ENCODE measurements at regions not wholly inside any gene's neighbourhood (a gene's known extent, or its start where the extent isn't known, plus 50 kb on each side); places are given as distances from the start of the nearest gene placed in this dataset.
A peak's percentile ranks its signal among the peaks of the same experiment; 100 is the strongest.

DNA sequence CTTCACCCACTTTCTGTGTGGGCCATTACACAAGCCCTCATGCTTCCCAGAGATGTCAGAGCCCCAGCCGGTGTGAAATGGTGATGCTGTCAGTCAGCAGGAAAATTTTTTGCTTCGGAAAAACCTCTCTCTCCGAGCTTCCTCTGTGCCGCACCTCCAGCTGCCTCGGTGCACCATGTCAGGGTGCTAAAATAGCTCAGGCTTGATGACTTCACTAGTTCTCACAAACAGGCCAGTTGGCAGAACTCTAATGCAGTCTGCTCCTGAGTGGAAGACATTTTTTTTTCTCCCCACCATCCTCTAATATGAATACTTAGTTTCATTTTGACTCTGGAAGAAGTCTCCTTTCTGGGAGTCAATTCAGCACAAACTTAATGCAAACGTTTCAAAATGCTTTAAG, 71.3 kb downstream of the KLF12 start:
- peaks cover 64% of the 10 kb centered on the region; the same call in 1 of the 2 replicates for H3K79me2 ChIP-seq (ENCODE audit: insufficient read depth, low read depth, low read length)
- TF ChIP-seq EZH2phosphoT487 (IDR thresholded peaks at IDR 0.05; ENCODE audit: borderline replicate concordance, low read depth, low read length): no peak
- TF ChIP-seq, protein P1, sequence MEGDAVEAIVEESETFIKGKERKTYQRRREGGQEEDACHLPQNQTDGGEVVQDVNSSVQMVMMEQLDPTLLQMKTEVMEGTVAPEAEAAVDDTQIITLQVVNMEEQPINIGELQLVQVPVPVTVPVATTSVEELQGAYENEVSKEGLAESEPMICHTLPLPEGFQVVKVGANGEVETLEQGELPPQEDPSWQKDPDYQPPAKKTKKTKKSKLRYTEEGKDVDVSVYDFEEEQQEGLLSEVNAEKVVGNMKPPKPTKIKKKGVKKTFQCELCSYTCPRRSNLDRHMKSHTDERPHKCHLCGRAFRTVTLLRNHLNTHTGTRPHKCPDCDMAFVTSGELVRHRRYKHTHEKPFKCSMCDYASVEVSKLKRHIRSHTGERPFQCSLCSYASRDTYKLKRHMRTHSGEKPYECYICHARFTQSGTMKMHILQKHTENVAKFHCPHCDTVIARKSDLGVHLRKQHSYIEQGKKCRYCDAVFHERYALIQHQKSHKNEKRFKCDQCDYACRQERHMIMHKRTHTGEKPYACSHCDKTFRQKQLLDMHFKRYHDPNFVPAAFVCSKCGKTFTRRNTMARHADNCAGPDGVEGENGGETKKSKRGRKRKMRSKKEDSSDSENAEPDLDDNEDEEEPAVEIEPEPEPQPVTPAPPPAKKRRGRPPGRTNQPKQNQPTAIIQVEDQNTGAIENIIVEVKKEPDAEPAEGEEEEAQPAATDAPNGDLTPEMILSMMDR (conservative IDR thresholded peaks at IDR 0.05; ENCODE audit: low read length): no peak
- DNase-seq (ENCODE audit: low spot score): peak; percentile 80
- peaks cover 16% of the 10 kb centered on the region; the same call in 1 of the 2 replicates for H3K9me3 ChIP-seq (ENCODE audit: low read length)
- H3K4me1 ChIP-seq (ENCODE audit: insufficient read depth, low read length, poor library complexity, severe bottlenecking): peaks cover 54% of the 10 kb centered on the region
- ChIA-PET CTCF (ENCODE audit: unreplicated experiment) (interaction anchor here (0.5 kb wide), 1 partner anchor 97 kb away, joined by 3 read pairs; no protein-coding TSS in a partner anchor), POLR2A (interaction anchor here (0.7 to 3.5 kb wide), 21 partner anchors 9 to 103 kb away, joined by 3 to 38 read pairs (median 4); partner anchors contain the start of gene KLF12)
- H2AFZ ChIP-seq (ENCODE audit: low read length): peak overlapping the region; percentile 40; the same call in 1 of the 2 replicates
- no peaks in the 10 kb centered on the region for H3K9me2 ChIP-seq (ENCODE audit: insufficient read depth, low read length)
- H4K20me1 ChIP-seq (ENCODE audit: insufficient read depth, low read length): no peaks in the 10 kb centered on the region
- H3K36me3 ChIP-seq (ENCODE audit: insufficient read depth, low read length): peaks cover 25% of the 10 kb centered on the region
- peak overlapping the region; percentile 88 for H3K4me2 ChIP-seq (ENCODE audit: low read length)
- intact Hi-C loops (cut with micrococcal nuclease; ENCODE audit: unreplicated experiment): loop anchor here (2.0 to 5.0 kb wide), 5 partner anchors 36 to 224 kb away; partner anchors contain the start of gene KLF12
- H3K27ac ChIP-seq (ENCODE audit: low read depth, low read length, poor library complexity, severe bottlenecking): peak overlapping the region; percentile 84
- BruUV-seq (replicated peaks): no TSS peak
- peak overlapping the region; percentile 60 for H3K4me3 ChIP-seq (ENCODE audit: low read depth, low read length, poor library complexity, severe bottlenecking)

DNA sequence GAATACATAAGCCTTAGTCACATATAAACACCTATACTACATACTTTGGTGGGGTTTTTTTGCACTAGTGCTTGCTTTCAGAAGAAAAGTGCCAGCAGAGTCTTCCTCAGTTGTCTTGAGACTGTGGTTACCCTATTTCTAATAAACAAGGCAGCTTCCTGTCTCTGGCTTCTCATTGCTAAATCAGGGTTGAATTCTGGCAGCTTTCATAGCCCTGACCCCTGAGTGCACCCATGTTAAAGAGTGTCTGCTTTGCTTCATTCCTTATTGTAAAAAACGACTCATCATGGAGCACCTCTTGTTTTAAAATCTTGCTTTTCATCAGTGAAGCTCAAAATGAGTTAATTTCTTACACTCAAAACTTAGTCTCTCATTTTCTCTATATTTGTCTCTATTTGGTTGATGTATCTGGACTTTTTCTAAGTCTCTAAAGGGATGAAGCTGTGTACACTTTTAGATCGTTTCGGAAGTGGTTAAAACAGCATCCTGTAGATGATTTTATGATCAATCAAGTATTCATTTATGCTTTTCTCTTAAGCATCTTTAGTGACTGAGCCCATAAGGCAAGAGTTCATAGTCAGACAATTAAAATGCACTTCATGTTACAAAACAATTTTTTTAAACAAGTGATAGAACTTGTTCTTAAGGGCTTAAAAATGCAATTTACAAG, 72.1 kb downstream of the KLF12 start:
- no TSS peak for BruUV-seq (replicated peaks)
- Histone ChIP-seq H3K9me2 (ENCODE audit: insufficient read depth, low read length) (no peaks in the 10 kb centered on the region), H3K9me3 (ENCODE audit: low read length) (peaks cover 16% of the 10 kb centered on the region; the same call in 1 of the 2 replicates), H3K4me2 (ENCODE audit: low read length) (peak overlapping the region; percentile 88), H3K4me1 (ENCODE audit: insufficient read depth, low read length, poor library complexity, severe bottlenecking) (peaks cover 62% of the 10 kb centered on the region), H3K4me3 (ENCODE audit: low read depth, low read length, poor library complexity, severe bottlenecking) (peak overlapping the region; percentile 60), H3K36me3 (ENCODE audit: insufficient read depth, low read length) (peaks cover 25% of the 10 kb centered on the region), H3K27ac (ENCODE audit: low read depth, low read length, poor library complexity, severe bottlenecking) (peak overlapping the region; percentile 84), H3K79me2 (ENCODE audit: insufficient read depth, low read depth, low read length) (peaks cover 60% of the 10 kb centered on the region; the same call in 1 of the 2 replicates), H2AFZ (ENCODE audit: low read length) (no peak overlapping the region; the same call in 1 of the 2 replicates), H4K20me1 (ENCODE audit: insufficient read depth, low read length) (no peaks in the 10 kb centered on the region)
- ChIA-PET CTCF (ENCODE audit: unreplicated experiment) (interaction anchor here (0.5 to 0.9 kb wide), 2 partner anchors 8 to 97 kb away, joined by 3 read pairs; no protein-coding TSS in a partner anchor), POLR2A (interaction anchor here (0.5 to 3.5 kb wide), 27 partner anchors 8 to 157 kb away, joined by 3 to 38 read pairs (median 4); partner anchors contain the start of gene KLF12)
- peak; percentile 78 for DNase-seq (ENCODE audit: low spot score)
- intact Hi-C loops (cut with micrococcal nuclease; ENCODE audit: unreplicated experiment): loop anchor here (2.0 to 5.0 kb wide), 5 partner anchors 35 to 225 kb away; partner anchors contain the start of gene KLF12
- TF ChIP-seq, protein P1 (conservative IDR thresholded peaks at IDR 0.05; ENCODE audit: low read length): no peak
- no peak for TF ChIP-seq EZH2phosphoT487 (IDR thresholded peaks at IDR 0.05; ENCODE audit: borderline replicate concordance, low read depth, low read length)
